PC-3 (cell line): ENCODE measurements at regions not wholly inside any gene's neighbourhood (a gene's known extent, or its start where the extent isn't known, plus 50 kb on each side); places are given as distances from the start of the nearest gene placed in this dataset.

Source experiments
- ATAC-seq: fragments of 200-7000 bp; cut with Tn5 transposase; 2 replicates; pipeline ENCODE4 v1.9.1; 2020; ENCODE audit warnings: mild to moderate bottlenecking, moderate library complexity
- BruUV-seq: library from RNA; stranded (reverse); fragments of 400-500 nt; replicated peaks from 2 replicates; lab custom pipeline; 2021; lab: Mats Ljungman, UMichigan
- CTCF ChIA-PET: fragments of 300-600 bp; sonication (Branson Sonifier 250); formaldehyde crosslinking; loops from one replicate; lab custom pipeline; 2022; ENCODE audit warnings: antibody characterized with exemption; lab: Charles Lee
- POLR2A ChIA-PET: fragments of 300-600 bp; sonication (Branson Sonifier 250); formaldehyde crosslinking; loops from one replicate; lab custom pipeline; 2022; ENCODE audit warnings: antibody characterized with exemption; ENCODE audit not compliant: unreplicated experiment; lab: Charles Lee
- DNase-seq: peaks from one replicate; pipeline ENCODE4 v3.0.0-alpha.2; 2015
- H2AFZ ChIP-seq: fragments of 300-600 bp; sonication (generic); 2 replicates; pipeline ENCODE4 v1.6.0; 2016; ENCODE audit warnings: antibody characterized with exemption, low read length
- H3F3A ChIP-seq: fragments of 300-600 bp; sonication (generic); one replicate; pipeline ENCODE4 v1.6.0; 2017; ENCODE audit warnings: antibody characterized with exemption, low read length, control low read depth, mild to moderate bottlenecking; ENCODE audit not compliant: unreplicated experiment
- H3K27ac ChIP-seq: fragments of 300-600 bp; sonication (generic); 2 replicates; pipeline ENCODE4 v1.5.1; 2016; ENCODE audit warnings: mild to moderate bottlenecking, low read length
- H3K27me3 ChIP-seq: fragments of 300-600 bp; sonication (generic); 2 replicates; pipeline ENCODE4 v1.6.1; 2016; ENCODE audit warnings: low read length, mixed read lengths
- H3K36me3 ChIP-seq: fragments of 300-600 bp; sonication (generic); 2 replicates; pipeline ENCODE4 v1.6.1; 2016; ENCODE audit warnings: low read depth, mixed run types, low read length, mixed read lengths
- H3K4me1 ChIP-seq: fragments of 300-600 bp; sonication (generic); 2 replicates; pipeline ENCODE4 v1.5.1; 2016; ENCODE audit warnings: low read length; ENCODE audit not compliant: insufficient read depth
- H3K4me2 ChIP-seq: fragments of 300-600 bp; sonication (generic); 2 replicates; pipeline ENCODE4 v1.6.0; 2016; ENCODE audit warnings: low read length
- H3K4me3 ChIP-seq: fragments of 300-600 bp; sonication (generic); 2 replicates; pipeline ENCODE4 v1.5.1; 2016; ENCODE audit warnings: mild to moderate bottlenecking, low read length, mixed read lengths
- H3K79me2 ChIP-seq: fragments of 300-600 bp; sonication (generic); 2 replicates; pipeline ENCODE4 v1.6.1; 2017; ENCODE audit warnings: low read length, mixed read lengths
- H3K9ac ChIP-seq: fragments of 300-600 bp; sonication (generic); 2 replicates; pipeline ENCODE4 v1.6.0; 2016; ENCODE audit warnings: mild to moderate bottlenecking, low read length
- H3K9me2 ChIP-seq: fragments of 300-600 bp; sonication (generic); replicated peaks from 2 replicates; pipeline ENCODE4 v1.6.1; 2016; ENCODE audit warnings: mixed run types, low read length, mixed read lengths
- H3K9me3 ChIP-seq: fragments of 300-600 bp; sonication (generic); 2 replicates; pipeline ENCODE4 v1.6.1; 2016; ENCODE audit warnings: low read length, mixed read lengths
- H4K20me1 ChIP-seq: fragments of 300-600 bp; sonication (generic); 2 replicates; pipeline ENCODE4 v1.6.1; 2016; ENCODE audit warnings: low read length, mixed read lengths
- EZH2 ChIP-seq: fragments of 300-600 bp; sonication (generic); IDR thresholded peaks from one replicate; pipeline ENCODE4 v1.6.1; 2017; ENCODE audit warnings: antibody characterized with exemption, mild to moderate bottlenecking, low read length; ENCODE audit not compliant: unreplicated experiment
- EZH2phosphoT487 ChIP-seq: fragments of 300-600 bp; sonication (generic); IDR thresholded peaks from 2 replicates; pipeline ENCODE4 v1.6.1; 2018; ENCODE audit warnings: mild to moderate bottlenecking, antibody characterized with exemption, low read length, borderline replicate concordance
- intact Hi-C: fragments of 100-400 bp; cut with micrococcal nuclease; formaldehyde crosslinking; loops from 2 replicates; pipeline ENCODE4 v1.9.0; 2023
- TF ChIP-seq, protein P1 (sequence below): fragments of 300-600 bp; sonication (generic); conservative IDR thresholded peaks from 2 replicates; pipeline ENCODE4 v1.5.1; 2017; ENCODE audit warnings: antibody characterized with exemption, low read depth, mild to moderate bottlenecking, low read length

- intact Hi-C loops: no loop called here
- POLR2A ChIA-PET: no interaction called here
- TF ChIP-seq, protein P1, sequence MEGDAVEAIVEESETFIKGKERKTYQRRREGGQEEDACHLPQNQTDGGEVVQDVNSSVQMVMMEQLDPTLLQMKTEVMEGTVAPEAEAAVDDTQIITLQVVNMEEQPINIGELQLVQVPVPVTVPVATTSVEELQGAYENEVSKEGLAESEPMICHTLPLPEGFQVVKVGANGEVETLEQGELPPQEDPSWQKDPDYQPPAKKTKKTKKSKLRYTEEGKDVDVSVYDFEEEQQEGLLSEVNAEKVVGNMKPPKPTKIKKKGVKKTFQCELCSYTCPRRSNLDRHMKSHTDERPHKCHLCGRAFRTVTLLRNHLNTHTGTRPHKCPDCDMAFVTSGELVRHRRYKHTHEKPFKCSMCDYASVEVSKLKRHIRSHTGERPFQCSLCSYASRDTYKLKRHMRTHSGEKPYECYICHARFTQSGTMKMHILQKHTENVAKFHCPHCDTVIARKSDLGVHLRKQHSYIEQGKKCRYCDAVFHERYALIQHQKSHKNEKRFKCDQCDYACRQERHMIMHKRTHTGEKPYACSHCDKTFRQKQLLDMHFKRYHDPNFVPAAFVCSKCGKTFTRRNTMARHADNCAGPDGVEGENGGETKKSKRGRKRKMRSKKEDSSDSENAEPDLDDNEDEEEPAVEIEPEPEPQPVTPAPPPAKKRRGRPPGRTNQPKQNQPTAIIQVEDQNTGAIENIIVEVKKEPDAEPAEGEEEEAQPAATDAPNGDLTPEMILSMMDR: no peak
- TF ChIP-seq EZH2phosphoT487 (no peak), EZH2 (no peak)
- H3K9me2 ChIP-seq: no peaks in the 10 kb centered on the region
- peaks cover 16% of the 10 kb centered on the region for H3K27me3 ChIP-seq
- no peaks in the 10 kb centered on the region for H3K4me1 ChIP-seq
- H4K20me1 ChIP-seq: no peaks in the 10 kb centered on the region
- ATAC-seq (no peak), DNase-seq (no peak)
- H3K36me3 ChIP-seq: no peaks in the 10 kb centered on the region
- no TSS peak for BruUV-seq
- H2AFZ ChIP-seq: no peak overlapping the region
- H3K27ac ChIP-seq: no peak overlapping the region
- H3K9me3 ChIP-seq: no peaks in the 10 kb centered on the region
- no peaks in the 10 kb centered on the region for H3K79me2 ChIP-seq
- CTCF ChIA-PET: no interaction called here
- no peak overlapping the region for H3K4me3 ChIP-seq
- no peak overlapping the region for H3K9ac ChIP-seq
- no peak overlapping the region for H3K4me2 ChIP-seq
- H3F3A ChIP-seq: no peaks in the 10 kb centered on the region
Measured at GRCh38 chr1:90336552-90337324, 341.8 kb downstream of the ZNF326 start.

DNA sequence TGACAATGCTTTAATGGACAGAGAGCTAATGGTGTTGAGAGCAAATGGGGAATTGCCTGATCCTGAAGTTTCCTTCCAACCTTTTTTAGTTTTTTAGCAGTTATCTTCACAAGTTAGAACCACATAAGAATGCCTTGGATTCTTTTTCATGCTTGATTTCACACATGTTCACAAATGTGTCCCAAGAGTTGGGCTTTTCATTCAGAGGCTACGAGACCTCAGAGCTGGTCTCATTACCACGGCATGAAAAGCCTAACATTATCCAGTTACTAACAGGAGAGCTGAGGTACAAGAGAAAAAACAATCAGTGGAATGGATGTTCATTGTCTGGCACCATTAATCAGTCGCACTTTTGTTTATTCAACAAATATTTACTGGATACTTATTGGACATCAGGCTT, 340.6 kb downstream of the ZNF326 start:
- H3K9me3 ChIP-seq: no peaks in the 10 kb centered on the region
- H3K4me3 ChIP-seq: no peak overlapping the region
- no peaks in the 10 kb centered on the region for H3F3A ChIP-seq
- H4K20me1 ChIP-seq: no peaks in the 10 kb centered on the region
- BruUV-seq: no TSS peak
- H3K4me1 ChIP-seq: no peaks in the 10 kb centered on the region
- DNase-seq (no peak), ATAC-seq (no peak)
- H3K27ac ChIP-seq: no peak overlapping the region
- no peak overlapping the region for H2AFZ ChIP-seq
- H3K27me3 ChIP-seq: peaks cover 12% of the 10 kb centered on the region
- H3K79me2 ChIP-seq: no peaks in the 10 kb centered on the region
- H3K9me2 ChIP-seq: no peaks in the 10 kb centered on the region
- intact Hi-C loops: no loop called here
- H3K9ac ChIP-seq: no peak overlapping the region
- CTCF ChIA-PET: no interaction called here
- no peaks in the 10 kb centered on the region for H3K36me3 ChIP-seq
- POLR2A ChIA-PET: no interaction called here
- H3K4me2 ChIP-seq: no peak overlapping the region
- TF ChIP-seq, protein P1: no peak
- no peak for TF ChIP-seq EZH2
- TF ChIP-seq EZH2phosphoT487: no peak

- Histone ChIP-seq H3K4me1 (no peaks in the 10 kb centered on the region), H3K79me2 (no peaks in the 10 kb centered on the region), H3K4me2 (no peak overlapping the region), H3K4me3 (no peak overlapping the region), H3K36me3 (no peaks in the 10 kb centered on the region), H3K9ac (no peak overlapping the region), H3F3A (no peaks in the 10 kb centered on the region), H3K27ac (no peak overlapping the region), H3K27me3 (peaks cover 12% of the 10 kb centered on the region), H3K9me2 (no peaks in the 10 kb centered on the region), H2AFZ (no peak overlapping the region), H3K9me3 (no peaks in the 10 kb centered on the region), H4K20me1 (no peaks in the 10 kb centered on the region)
- no TSS peak for BruUV-seq
- intact Hi-C loops: no loop called here
- no peak for ATAC-seq
- ChIA-PET POLR2A (no interaction called here), CTCF (no interaction called here)
- TF ChIP-seq, protein P1: no peak
- TF ChIP-seq EZH2phosphoT487 (no peak), EZH2 (no peak)
- DNase-seq: no peak
Measured at GRCh38 chr1:90334137-90334536, 339.2 kb downstream of the ZNF326 start.
